T-cell (primary cell): ENCODE measurements at regions not wholly inside any gene's neighbourhood (a gene's known extent, or its start where the extent isn't known, plus 50 kb on each side); places are given as distances from the start of the nearest gene placed in this dataset.

ENCODE experiments used
- ATAC-seq, 4 experiments: fragments of 200-7000 bp in 3 of 4; fragments of 150-1000 bp in 1 of 4; cut with Tn5 transposase; replicated peaks in 1 of 4; 1 replicate in 3 of 4; 2 replicates in 1 of 4; pipeline ENCODE4 v1.10.0; 2021; ENCODE audit warnings: moderate library complexity in 3 of 4, mild to moderate bottlenecking in 2 of 4, moderate number of reproducible peaks in 1 of 4
- CTCF ChIA-PET, 2 donors: fragments of 300-600 bp; sonication (Branson Sonifier 250); formaldehyde crosslinking; loops; one replicate each; lab custom pipeline; 2022; ENCODE audit warnings: antibody characterized with exemption in 2 of 2; lab: Charles Lee
- POLR2A ChIA-PET, 2 donors: fragments of 300-600 bp; sonication (Branson Sonifier 250); formaldehyde crosslinking; loops; one replicate each; lab custom pipeline; 2022; ENCODE audit warnings: antibody characterized with exemption in 2 of 2; lab: Charles Lee
- DNase-seq, 35 experiments: peaks; one replicate each; pipeline versions ENCODE4 v3.0.0 to v3.0.0-alpha.2; 2013 to 2023
- H3K27ac ChIP-seq: one replicate; pipeline ENCODE4 v1.5.1; 2013; ENCODE audit warnings: low read length
- H3K27me3 ChIP-seq, 2 experiments: replicated peaks in 1 of 2; 1 replicate in 1 of 2; 2 replicates in 1 of 2; pipeline versions ENCODE4 v1.6.1 to v1.7.0; 2013; ENCODE audit warnings: low read length in 1 of 2, mixed read lengths in 1 of 2; ENCODE audit not compliant: control insufficient read depth in 2 of 2, insufficient read depth in 2 of 2; ENCODE audit errors: extremely low read depth in 1 of 2
- H3K36me3 ChIP-seq, 2 donors: 1 replicate in 1 of 2; 2 replicates in 1 of 2; pipeline versions ENCODE4 v1.6.1 to v1.7.0; 2013; ENCODE audit warnings: low read length in 1 of 2; ENCODE audit not compliant: control insufficient read depth in 2 of 2, insufficient read depth in 1 of 2; ENCODE audit errors: extremely low read depth in 1 of 2
- H3K4me1 ChIP-seq, 2 experiments: 1 replicate in 1 of 2; 2 replicates in 1 of 2; pipeline versions ENCODE4 v1.6.1 to v1.7.0; 2013; ENCODE audit warnings: low read length in 2 of 2, mixed read lengths in 1 of 2; ENCODE audit not compliant: insufficient read depth in 2 of 2, control insufficient read depth in 1 of 2; ENCODE audit errors: extremely low read depth in 1 of 2
- H3K4me3 ChIP-seq, 2 donors: 1 replicate in 1 of 2; 2 replicates in 1 of 2; pipeline versions ENCODE4 v1.5.1 to v1.7.0; 2013; ENCODE audit warnings: mild to moderate bottlenecking in 2 of 2, low read length in 1 of 2, moderate library complexity in 1 of 2; ENCODE audit not compliant: control insufficient read depth in 1 of 2; ENCODE audit errors: extremely low read depth in 1 of 2
- H3K9me3 ChIP-seq: 2 replicates; pipeline ENCODE4 v1.7.0; 2013
- H3K27ac Mint-ChIP-seq, 2 donors: one replicate each; pipeline ENCODE4 v1.8.0; 2020 to 2021; ENCODE audit warnings: mild to moderate bottlenecking in 2 of 2, mixed read lengths in 2 of 2
- H3K27me3 Mint-ChIP-seq, 2 donors: one replicate each; pipeline ENCODE4 v1.8.0; 2021 to 2022; ENCODE audit warnings: mixed read lengths in 2 of 2
- H3K36me3 Mint-ChIP-seq: one replicate; pipeline ENCODE4 v1.8.0; 2021; ENCODE audit warnings: mixed read lengths
- H3K4me1 Mint-ChIP-seq, 3 donors: one replicate each; pipeline ENCODE4 v1.8.0; 2020 to 2022; ENCODE audit warnings: mixed read lengths in 3 of 3, mild to moderate bottlenecking in 1 of 3
- H3K4me3 Mint-ChIP-seq, 3 donors: one replicate each; pipeline ENCODE4 v1.8.0; 2020 to 2022; ENCODE audit warnings: mild to moderate bottlenecking in 3 of 3, mixed read lengths in 3 of 3, moderate library complexity in 3 of 3
- H3K9me3 Mint-ChIP-seq, 3 donors: one replicate each; pipeline ENCODE4 v1.8.0; 2020 to 2022; ENCODE audit warnings: mixed read lengths in 3 of 3
- WGBS: methylation state at CpG from one replicate; pipeline ENCODE4 v1.1.5; 2013; ENCODE audit warnings: missing lambda C conversion rate; ENCODE audit not compliant: insufficient coverage; 5-methylcytosine and 5-hydroxymethylcytosine counted together

DNA sequence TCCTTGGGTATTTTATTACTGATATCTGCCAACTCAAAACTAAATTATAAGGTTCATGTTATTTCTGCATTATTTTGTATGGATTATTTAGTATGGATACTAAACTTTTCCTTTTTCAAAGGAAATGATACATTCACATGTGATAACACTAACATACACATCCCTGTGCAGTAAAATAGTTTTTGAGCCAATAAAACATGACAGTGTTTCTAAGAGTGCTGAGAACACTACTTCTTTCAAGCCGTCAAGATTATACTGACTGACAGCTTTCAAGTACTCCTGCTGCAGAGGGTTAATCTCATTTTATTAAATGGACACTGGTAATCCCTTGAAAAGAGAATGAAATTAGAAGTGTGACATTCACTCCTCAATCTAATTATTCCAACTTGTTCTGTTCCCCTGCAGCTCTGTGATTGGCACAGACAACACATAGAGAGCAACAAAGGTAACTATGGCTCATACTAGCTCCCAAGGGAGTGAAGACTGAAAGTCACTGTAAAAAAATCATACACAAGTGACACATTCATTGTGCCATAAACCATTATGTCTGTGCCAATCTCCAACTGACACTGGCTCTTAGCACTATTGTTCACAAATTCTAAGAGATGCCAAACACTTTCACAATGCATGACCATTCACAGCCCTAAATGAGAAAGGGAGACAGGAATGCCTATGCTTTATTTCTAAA lies 468.6 kb downstream of the SHQ1 start:
- Histone ChIP-seq H3K9me3 (no peaks in the 10 kb centered on the region), H3K36me3 (peaks cover 4 to 20% of the 10 kb centered on the region in 2 donors), H3K4me1 (peaks cover 11 to 18% of the 10 kb centered on the region in 2 experiments), H3K27me3 (no peaks in the 10 kb centered on the region), H3K4me3 (no peak overlapping the region), H3K27ac (no peak overlapping the region)
- ChIA-PET POLR2A (no interaction called here), CTCF (no interaction called here)
- Mint-ChIP-seq H3K4me1 (peaks cover 68 to 75% (median 71%) of the 10 kb centered on the region in 3 donors), H3K4me3 (no peak overlapping the region), H3K27ac (no peak overlapping the region), H3K9me3 (no peaks in the 10 kb centered on the region), H3K27me3 (no peaks in the 10 kb centered on the region), H3K36me3 (peaks cover 19% of the 10 kb centered on the region)
- no CpG with 5 or more reads among the region's 1 CpG for WGBS
- ATAC-seq, result no peak
- no peak for DNase-seq

DNA sequence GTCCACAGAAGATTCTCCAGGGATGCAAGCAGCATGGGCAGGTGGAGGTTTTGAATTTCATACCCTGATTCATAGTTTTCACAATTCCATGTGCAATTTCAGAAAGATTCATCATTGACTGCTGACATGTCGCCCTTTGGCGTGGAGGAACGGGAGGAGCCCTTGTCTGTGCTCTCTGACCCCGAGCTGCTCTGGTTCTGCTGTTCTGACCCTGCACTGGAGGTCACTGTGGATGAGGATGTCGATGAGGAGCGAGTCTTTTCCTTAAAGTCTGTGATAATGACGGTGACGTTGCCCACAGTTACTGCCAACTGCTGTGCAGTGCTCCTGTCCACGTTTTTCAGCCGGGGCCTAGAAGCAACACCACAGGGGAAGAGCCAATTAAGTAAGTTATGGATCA lies 470.0 kb downstream of the SHQ1 start:
- WGBS, result 94% methylated on average over 10 of the region's 10 CpGs
- ATAC-seq (no peak), DNase-seq (no peak)
- Histone ChIP-seq H3K9me3 (no peaks in the 10 kb centered on the region), H3K36me3 (peaks cover 4 to 20% of the 10 kb centered on the region in 2 donors), H3K4me1 (peaks cover 11 to 14% of the 10 kb centered on the region in 2 experiments), H3K27ac (no peak overlapping the region), H3K27me3 (no peaks in the 10 kb centered on the region), H3K4me3 (no peak overlapping the region)
- H3K4me3 Mint-ChIP-seq, result no peak overlapping the region
- H3K27ac Mint-ChIP-seq, result peak overlapping the region in 1 of 2 donors; percentile 8
- peaks cover 60 to 66% (median 64%) of the 10 kb centered on the region in 3 donors for H3K4me1 Mint-ChIP-seq
- ChIA-PET POLR2A (interaction anchor here in 1 of 2 donors (0.7 kb wide), 1 partner anchor 49 kb away, joined by 3 read pairs; no protein-coding TSS in a partner anchor), CTCF (no interaction called here)
- no peaks in the 10 kb centered on the region for H3K27me3 Mint-ChIP-seq
- H3K36me3 Mint-ChIP-seq, result peaks cover 19% of the 10 kb centered on the region
- H3K9me3 Mint-ChIP-seq, result no peaks in the 10 kb centered on the region

DNA sequence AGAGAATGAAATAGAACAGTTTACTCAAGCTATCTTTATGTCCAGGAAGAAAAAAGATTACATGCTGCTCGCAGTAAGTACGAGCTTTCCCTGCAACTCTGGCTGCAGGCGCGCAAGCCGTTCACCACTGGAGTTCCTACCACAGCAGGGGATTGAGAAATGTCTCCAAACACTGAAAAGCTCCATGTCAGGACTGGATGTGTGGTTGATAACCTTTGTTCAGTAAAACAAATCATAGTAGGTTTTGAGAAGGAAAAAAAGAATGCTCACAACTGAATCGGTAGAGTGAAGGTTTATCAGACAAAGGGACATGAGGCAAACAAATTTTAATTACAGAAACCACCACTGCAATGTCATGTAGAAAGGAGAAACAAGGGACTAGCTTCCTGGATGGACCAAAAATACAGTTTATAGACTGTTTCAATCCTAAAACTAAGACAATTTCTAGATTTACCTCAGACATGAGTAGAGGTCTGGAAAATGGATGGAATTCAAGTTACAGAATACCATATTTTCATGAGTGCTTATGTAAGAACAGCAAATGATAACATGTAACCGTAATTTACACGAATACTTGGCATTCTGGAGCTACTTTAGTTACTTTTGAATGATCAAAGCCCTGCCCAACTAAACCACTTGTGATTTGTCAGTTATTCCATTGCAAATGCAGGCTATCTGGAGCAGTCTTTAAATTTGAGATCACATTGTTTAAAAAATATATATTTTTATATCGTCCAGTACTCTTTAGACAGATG lies 471.1 kb downstream of the SHQ1 start:
- H3K4me1 ChIP-seq, result peaks cover 9 to 10% of the 10 kb centered on the region in 2 experiments
- ChIA-PET CTCF (no interaction called here), POLR2A (no interaction called here)
- no peak overlapping the region for H3K4me3 Mint-ChIP-seq
- DNase-seq (no peak), ATAC-seq (no peak)
- no peaks in the 10 kb centered on the region for H3K9me3 ChIP-seq
- H3K4me1 Mint-ChIP-seq, result peaks cover 54 to 67% (median 63%) of the 10 kb centered on the region in 3 donors
- H3K9me3 Mint-ChIP-seq, result no peaks in the 10 kb centered on the region
- H3K36me3 Mint-ChIP-seq, result peaks cover 19% of the 10 kb centered on the region
- 97% methylated on average over 5 of the region's 9 CpGs for WGBS
- no peaks in the 10 kb centered on the region for H3K27me3 ChIP-seq
- H3K4me3 ChIP-seq, result no peak overlapping the region
- H3K27ac Mint-ChIP-seq, result peak overlapping the region in 1 of 2 donors; percentile 35
- H3K27me3 Mint-ChIP-seq, result no peaks in the 10 kb centered on the region
- peaks cover 4 to 20% of the 10 kb centered on the region in 2 donors for H3K36me3 ChIP-seq
- no peak overlapping the region for H3K27ac ChIP-seq

DNA sequence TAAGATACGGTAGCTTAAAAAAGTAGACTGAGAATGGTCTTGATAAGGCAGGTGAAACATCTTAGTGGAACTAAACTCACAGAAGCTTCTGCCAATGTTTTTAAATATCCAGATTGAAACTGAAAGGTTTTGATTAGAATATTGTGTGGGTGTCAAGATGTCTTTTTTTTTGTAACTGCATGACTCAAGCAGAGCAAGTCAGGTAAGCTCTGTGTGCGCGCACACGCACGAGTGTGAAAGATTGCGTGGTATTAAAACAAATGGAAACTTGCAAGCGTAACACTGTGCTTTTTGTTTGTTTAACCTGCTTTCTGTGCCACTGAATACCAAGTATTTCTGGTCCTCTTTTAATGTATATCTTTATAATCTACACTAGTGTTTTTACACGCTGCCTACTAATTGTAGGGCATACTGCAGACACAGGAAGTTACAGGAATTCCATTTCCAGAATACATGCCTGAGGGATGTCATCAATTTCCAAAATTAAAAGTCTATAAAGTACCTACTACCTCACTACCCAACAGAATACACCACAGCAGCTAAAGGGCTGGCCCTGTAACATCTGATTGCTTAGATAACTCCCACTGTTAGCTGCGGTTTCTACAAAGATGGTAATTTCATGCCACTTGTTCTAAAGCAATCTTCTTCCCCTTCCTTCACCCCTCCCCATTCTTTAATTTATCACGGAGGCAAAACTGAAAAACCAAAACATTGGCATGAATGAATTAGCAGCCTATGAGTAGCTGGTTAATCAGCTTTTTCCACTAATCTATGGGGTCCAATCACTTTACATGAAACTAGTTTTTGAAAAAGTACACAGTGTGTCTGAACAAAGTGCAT lies 472.8 kb downstream of the SHQ1 start:
- ChIA-PET POLR2A (no interaction called here), CTCF (interaction anchor here (0.5 to 0.9 kb wide), 2 partner anchors 17 to 438 kb away, joined by 3 to 5 read pairs; no protein-coding TSS in a partner anchor)
- no peaks in the 10 kb centered on the region for H3K9me3 Mint-ChIP-seq
- H3K27me3 Mint-ChIP-seq, result no peaks in the 10 kb centered on the region
- DNase-seq (peak in 4 of 35 experiments; percentile 4 to 31 (median 9)), ATAC-seq (peak; percentile 79 to 82 (median 80))
- H3K27ac Mint-ChIP-seq, result peak overlapping the region; percentile 7 to 25
- Histone ChIP-seq H3K9me3 (no peaks in the 10 kb centered on the region), H3K4me3 (no peak overlapping the region), H3K4me1 (peaks cover 9 to 12% of the 10 kb centered on the region in 2 experiments), H3K27me3 (no peaks in the 10 kb centered on the region), H3K36me3 (peaks cover 4 to 20% of the 10 kb centered on the region in 2 donors), H3K27ac (no peak overlapping the region)
- H3K36me3 Mint-ChIP-seq, result peaks cover 19% of the 10 kb centered on the region
- peak overlapping the region in 2 of 3 donors; percentile 21 to 31 for H3K4me3 Mint-ChIP-seq
- WGBS, result 26% methylated on average over 5 of the region's 10 CpGs
- peaks cover 48 to 55% (median 52%) of the 10 kb centered on the region in 3 donors for H3K4me1 Mint-ChIP-seq

DNA sequence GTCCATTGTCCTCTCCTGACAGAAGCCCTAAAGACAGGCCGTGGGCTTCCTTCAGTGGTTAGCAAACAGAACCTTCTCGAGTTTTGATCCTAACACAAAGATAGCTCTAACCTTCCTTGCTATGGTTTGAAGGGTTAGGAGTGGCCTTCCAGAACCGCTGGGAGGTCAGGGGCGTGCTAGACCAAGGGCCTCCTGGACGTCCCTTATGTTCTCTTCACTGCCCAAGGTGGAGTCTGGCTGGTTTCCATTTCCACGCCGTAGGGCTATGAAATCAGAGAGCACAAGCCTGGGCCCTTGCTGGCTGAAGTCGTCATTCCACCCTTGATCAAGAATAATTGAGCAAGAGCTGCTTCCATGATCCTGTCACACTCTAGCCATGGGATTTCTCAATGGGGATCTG lies 475.1 kb downstream of the SHQ1 start:
- DNase-seq (no peak), ATAC-seq (no peak)
- H3K27me3 Mint-ChIP-seq, result no peaks in the 10 kb centered on the region
- no peak overlapping the region for H3K4me3 ChIP-seq
- H3K9me3 Mint-ChIP-seq, result no peaks in the 10 kb centered on the region
- peaks cover 5% of the 10 kb centered on the region for H3K36me3 Mint-ChIP-seq
- POLR2A ChIA-PET, result no interaction called here
- H3K4me3 Mint-ChIP-seq, result no peak overlapping the region
- H3K4me1 ChIP-seq, result peaks cover 9 to 12% of the 10 kb centered on the region in 2 experiments
- no peaks in the 10 kb centered on the region for H3K9me3 ChIP-seq
- H3K36me3 ChIP-seq, result peaks cover under 1 to 9% of the 10 kb centered on the region in 2 donors
- no peak overlapping the region for H3K27ac ChIP-seq
- CTCF ChIA-PET, result interaction anchor here in 1 of 2 donors (0.7 kb wide), 1 partner anchor 156 kb away, joined by 14 read pairs; no protein-coding TSS in a partner anchor
- H3K27ac Mint-ChIP-seq, result no peak overlapping the region
- peaks cover 32 to 42% (median 38%) of the 10 kb centered on the region in 3 donors for H3K4me1 Mint-ChIP-seq
- WGBS, result 90% methylated on average over 6 of the region's 8 CpGs
- no peaks in the 10 kb centered on the region for H3K27me3 ChIP-seq

DNA sequence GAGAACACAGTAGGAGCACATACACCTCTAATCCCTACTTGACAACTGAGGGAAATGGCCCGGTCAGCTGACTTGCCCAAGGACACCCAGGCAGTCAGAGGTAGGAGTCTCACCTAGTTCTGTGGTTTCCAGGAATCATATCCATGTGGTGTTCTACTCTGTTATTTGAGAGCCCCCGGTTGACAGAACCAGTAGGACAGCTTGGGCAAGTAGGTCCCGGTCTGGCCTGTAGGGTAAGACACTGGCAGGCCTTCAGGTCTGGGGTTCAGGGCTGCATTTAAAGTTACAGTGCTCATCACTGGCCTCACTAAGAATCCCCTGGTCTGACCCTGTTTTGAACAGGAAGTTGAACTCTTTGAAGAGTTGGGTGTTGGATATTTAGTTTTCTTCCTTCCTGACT lies 476.1 kb downstream of the SHQ1 start:
- 91% methylated on average over 2 of the region's 3 CpGs for WGBS

More for the DNA sequence above, 476.1 kb downstream of the SHQ1 start:
- H3K9me3 ChIP-seq, result no peaks in the 10 kb centered on the region
- POLR2A ChIA-PET, result no interaction called here
- no peak overlapping the region for H3K27ac ChIP-seq
- DNase-seq (no peak), ATAC-seq (no peak)
- no peak overlapping the region for H3K4me3 ChIP-seq
- H3K27ac Mint-ChIP-seq, result peak overlapping the region in 1 of 2 donors; percentile 34
- no peaks in the 10 kb centered on the region for H3K27me3 Mint-ChIP-seq
- H3K4me1 ChIP-seq, result peaks cover 9 to 12% of the 10 kb centered on the region in 2 experiments
- H3K4me1 Mint-ChIP-seq, result peaks cover 31 to 42% (median 35%) of the 10 kb centered on the region in 3 donors
- no peaks in the 10 kb centered on the region for H3K27me3 ChIP-seq
- no peak overlapping the region for H3K4me3 Mint-ChIP-seq
- H3K36me3 ChIP-seq, result peaks cover 0 to 3% of the 10 kb centered on the region in 2 donors
- H3K36me3 Mint-ChIP-seq, result peaks cover 4% of the 10 kb centered on the region
- CTCF ChIA-PET, result no interaction called here
- no peaks in the 10 kb centered on the region for H3K9me3 Mint-ChIP-seq
